H1 (cell line): ENCODE measurements at regions not wholly inside any gene's neighbourhood (a gene's known extent, or its start where the extent isn't known, plus 50 kb on each side); places are given as distances from the start of the nearest gene placed in this dataset.

Experiments
- CTCF ChIA-PET: fragments of 300-600 bp; sonication (Branson Sonifier 250); formaldehyde crosslinking; loops from one replicate; lab custom pipeline; 2021; ENCODE audit not compliant: partially characterized antibody; lab: Charles Lee
- POLR2A ChIA-PET: fragments of 300-600 bp; sonication (Branson Sonifier 250); formaldehyde crosslinking; loops from one replicate; lab custom pipeline; 2021; ENCODE audit warnings: inconsistent platforms; ENCODE audit not compliant: partially characterized antibody; lab: Charles Lee
- DNase-seq, 2 experiments: peaks; one replicate each; pipeline versions ENCODE4 v3.0.0 to v3.0.0-alpha.2; 2010 to 2022; ENCODE audit warnings: low spot score in 2 of 2, low read depth in 1 of 2, mixed read lengths in 1 of 2
- FAIRE-seq: peaks from 2 replicates; lab custom pipeline; 2011; peaks lifted over from hg19 to GRCh38; lab: Jason Lieb, UNC
- H2AFZ ChIP-seq: 2 replicates; pipeline ENCODE4 v1.8.1; 2012; ENCODE audit warnings: low read length, inconsistent platforms
- H2AK5ac ChIP-seq: 2 replicates; pipeline ENCODE4 v1.6.1; 2013; ENCODE audit warnings: low read depth, low read length
- H2BK120ac ChIP-seq: replicated peaks from 2 replicates; pipeline ENCODE3; 2013; ENCODE audit warnings: low read depth, low read length, inconsistent platforms
- H2BK12ac ChIP-seq: 2 replicates; pipeline ENCODE4 v1.6.1; 2013; ENCODE audit warnings: low read depth, low read length
- H2BK15ac ChIP-seq: 2 replicates; pipeline ENCODE4 v1.6.1; 2013; ENCODE audit warnings: low read length
- H2BK20ac ChIP-seq: 2 replicates; pipeline ENCODE4 v1.6.1; 2013; ENCODE audit warnings: low read length
- H2BK5ac ChIP-seq: 2 replicates; pipeline ENCODE4 v1.6.1; 2013; ENCODE audit warnings: low read depth, low read length
- H3K14ac ChIP-seq: 2 replicates; pipeline ENCODE4 v1.6.1; 2013; ENCODE audit warnings: inconsistent platforms; ENCODE audit not compliant: insufficient read length
- H3K18ac ChIP-seq: 2 replicates; pipeline ENCODE4 v1.6.1; 2013; ENCODE audit warnings: low read length; ENCODE audit errors: extremely low read depth
- H3K23ac ChIP-seq: 2 replicates; pipeline ENCODE4 v1.6.1; 2013; ENCODE audit warnings: inconsistent platforms; ENCODE audit not compliant: insufficient read length
- H3K23me2 ChIP-seq: 2 replicates; pipeline ENCODE4 v1.6.1; 2013; ENCODE audit warnings: low read depth, low read length
- H3K27ac ChIP-seq: 2 replicates; pipeline ENCODE4 v1.6.1; 2011; ENCODE audit warnings: low read depth, low read length, inconsistent platforms
- H3K27me3 ChIP-seq, 4 experiments: replicated peaks in 1 of 4; 1 replicate in 1 of 4; 2 replicates in 3 of 4; pipeline versions ENCODE4 v1.6.1 to v1.8.1; 2011 to 2013; ENCODE audit warnings: low read length in 3 of 4, mild to moderate bottlenecking in 3 of 4, inconsistent platforms in 2 of 4, mixed read lengths in 2 of 4, moderate library complexity in 1 of 4; ENCODE audit not compliant: control insufficient read depth in 3 of 4, insufficient read depth in 3 of 4; ENCODE audit errors: extremely low read depth in 1 of 4
- H3K36me3 ChIP-seq, 4 experiments: 2 replicates each; pipeline versions ENCODE4 v1.6.1 to v1.8.1; 2011 to 2013; ENCODE audit warnings: mild to moderate bottlenecking in 4 of 4, low read length in 3 of 4, moderate library complexity in 2 of 4, control low read depth in 1 of 4, inconsistent platforms in 1 of 4; ENCODE audit not compliant: insufficient read depth in 4 of 4, control insufficient read depth in 2 of 4
- H3K4ac ChIP-seq: replicated peaks from 2 replicates; pipeline ENCODE3; 2013; ENCODE audit warnings: low read length, low read depth, mixed read lengths, inconsistent platforms; ENCODE audit not compliant: insufficient read length
- H3K4me1 ChIP-seq, 4 experiments: replicated peaks in 1 of 4; 1 replicate in 1 of 4; 2 replicates in 3 of 4; pipeline versions ENCODE4 v1.6.1 to v1.8.1; 2011 to 2013; ENCODE audit warnings: low read length in 3 of 4, inconsistent platforms in 2 of 4, mixed read lengths in 1 of 4; ENCODE audit not compliant: insufficient read depth in 4 of 4, control insufficient read depth in 3 of 4
- H3K4me2 ChIP-seq, 2 experiments: 2 replicates each; pipeline versions ENCODE4 v1.6.1 to v1.8.1; 2011 to 2013; ENCODE audit warnings: low read depth in 2 of 2, low read length in 2 of 2, control low read depth in 1 of 2, inconsistent platforms in 1 of 2, mild to moderate bottlenecking in 1 of 2; ENCODE audit not compliant: insufficient read depth in 1 of 2
- H3K4me3 ChIP-seq, 4 experiments: fragments of 200-600, 300-600 bp in 1 of 4; sonication (generic), shearing (Covaris generic), sonication (Bioruptor Twin) in 1 of 4; 2 replicates each; pipeline versions ENCODE4 v1.5.1 to v1.8.1; 2011 to 2016; ENCODE audit warnings: low read length in 4 of 4, low read depth in 3 of 4, control low read depth in 2 of 4, inconsistent platforms in 2 of 4, mild to moderate bottlenecking in 2 of 4, mixed read lengths in 1 of 4, moderate library complexity in 1 of 4; ENCODE audit not compliant: insufficient read depth in 2 of 4; ENCODE audit errors: extremely low read depth in 1 of 4
- H3K56ac ChIP-seq: replicated peaks from 2 replicates; pipeline ENCODE3; 2013; ENCODE audit warnings: low read depth, mild to moderate bottlenecking, mixed read lengths, low read length, inconsistent platforms; ENCODE audit not compliant: insufficient read length
- H3K79me1 ChIP-seq: 2 replicates; pipeline ENCODE4 v1.6.1; 2013; ENCODE audit warnings: low read depth, low read length, control low read depth
- H3K79me2 ChIP-seq, 2 experiments: 2 replicates each; pipeline versions ENCODE4 v1.6.1 to v1.8.1; 2012 to 2013; ENCODE audit warnings: low read length in 2 of 2, mild to moderate bottlenecking in 2 of 2, inconsistent platforms in 1 of 2; ENCODE audit not compliant: insufficient read depth in 2 of 2, control insufficient read depth in 1 of 2
- H3K9ac ChIP-seq, 4 experiments: replicated peaks in 1 of 4; 1 replicate in 1 of 4; 2 replicates in 3 of 4; pipeline versions ENCODE4 v1.6.1 to v1.8.1; 2011 to 2013; ENCODE audit warnings: low read depth in 3 of 4, low read length in 3 of 4, control low read depth in 2 of 4, mild to moderate bottlenecking in 2 of 4, moderate library complexity in 2 of 4, inconsistent platforms in 1 of 4; ENCODE audit errors: extremely low read depth in 1 of 4
- H3K9me3 ChIP-seq, 2 experiments: 2 replicates each; pipeline versions ENCODE4 v1.6.1 to v1.8.1; 2012 to 2013; ENCODE audit warnings: mild to moderate bottlenecking in 2 of 2, moderate library complexity in 2 of 2, control low read depth in 1 of 2, inconsistent platforms in 1 of 2, low read depth in 1 of 2, low read length in 1 of 2, mixed read lengths in 1 of 2; ENCODE audit not compliant: insufficient read depth in 2 of 2
- H4K20me1 ChIP-seq, 2 experiments: replicated peaks in 1 of 2; 2 replicates each; pipeline versions ENCODE3 to v1.8.1; 2011 to 2013; ENCODE audit warnings: inconsistent platforms in 2 of 2, low read length in 2 of 2, mild to moderate bottlenecking in 1 of 2; ENCODE audit not compliant: insufficient read depth in 2 of 2, control insufficient read depth in 1 of 2
- H4K5ac ChIP-seq: 2 replicates; pipeline ENCODE4 v1.6.1; 2013; ENCODE audit warnings: low read length, low read depth, mixed read lengths, inconsistent platforms; ENCODE audit not compliant: insufficient read length
- H4K8ac ChIP-seq: 2 replicates; pipeline ENCODE4 v1.8.0; 2013; ENCODE audit warnings: mild to moderate bottlenecking, moderate library complexity, low read length, inconsistent platforms; ENCODE audit not compliant: insufficient read depth; ENCODE audit errors: extremely low read depth
- H4K91ac ChIP-seq: replicated peaks from 2 replicates; pipeline ENCODE3; 2013; ENCODE audit warnings: low read length, mixed read lengths, inconsistent platforms; ENCODE audit not compliant: insufficient read length
- CHD1 ChIP-seq: IDR thresholded peaks from 2 replicates; pipeline ENCODE4 v1.6.1; 2012; ENCODE audit warnings: low read depth, low read length, improper control_type of control experiment
- CREB1 ChIP-seq: IDR thresholded peaks from 2 replicates; pipeline ENCODE4 v1.6.1; 2012; ENCODE audit warnings: inconsistent platforms
- CTCF ChIP-seq, 3 experiments: IDR thresholded peaks; 1 replicate in 2 of 3; 2 replicates in 1 of 3; pipeline versions ENCODE4 v1.5.1 to v1.6.1; 2011; ENCODE audit warnings: low read length in 3 of 3, mild to moderate bottlenecking in 3 of 3, inconsistent platforms in 2 of 3, low read depth in 1 of 3, moderate library complexity in 1 of 3; ENCODE audit not compliant: insufficient read depth in 1 of 3; ENCODE audit errors: control extremely low read depth in 1 of 3
- HDAC6 ChIP-seq: IDR thresholded peaks from one replicate; pipeline ENCODE4 v1.7.1; 2012; ENCODE audit warnings: low read depth, mild to moderate bottlenecking, inconsistent platforms, low read length, moderate library complexity
- JUN ChIP-seq: IDR thresholded peaks from 2 replicates; pipeline ENCODE4 v1.6.1; 2011; ENCODE audit warnings: low read depth, mild to moderate bottlenecking, improper control_type of control experiment, low read length
- JUND ChIP-seq: IDR thresholded peaks from 2 replicates; pipeline ENCODE4 v1.6.1; 2011; ENCODE audit warnings: mild to moderate bottlenecking, improper control_type of control experiment, low read length
- MAX ChIP-seq: IDR thresholded peaks from 2 replicates; pipeline ENCODE4 v1.6.1; 2012; ENCODE audit warnings: inconsistent platforms
- NANOG ChIP-seq: IDR thresholded peaks from 2 replicates; pipeline ENCODE4 v1.6.1; 2011; ENCODE audit warnings: low read length, low read depth, mild to moderate bottlenecking, inconsistent platforms; ENCODE audit not compliant: insufficient read depth, poor library complexity, severe bottlenecking
- RXRA ChIP-seq: IDR thresholded peaks from 2 replicates; pipeline ENCODE4 v1.6.1; 2011; ENCODE audit warnings: low read depth, mild to moderate bottlenecking, low read length, moderate library complexity; ENCODE audit not compliant: insufficient read depth
- SIX5 ChIP-seq: IDR thresholded peaks from 2 replicates; pipeline ENCODE4 v1.6.1; 2011; ENCODE audit warnings: mild to moderate bottlenecking, low read depth, low read length
- SRF ChIP-seq: IDR thresholded peaks from 2 replicates; pipeline ENCODE4 v1.6.1; 2011; ENCODE audit warnings: mild to moderate bottlenecking, low read depth, low read length, moderate library complexity
- YY1 ChIP-seq: IDR thresholded peaks from 2 replicates; pipeline ENCODE4 v1.6.1; 2011; ENCODE audit warnings: low read depth, mild to moderate bottlenecking, low read length
- WGBS, 2 experiments: shearing (Covaris generic) in 1 of 2; methylation state at CpG; one replicate each; pipeline versions ENCODE4 v1.1.6 to v1.1.7; 2013 to 2015; ENCODE audit warnings: low lambda C conversion rate in 2 of 2, mixed read lengths in 2 of 2, inconsistent platforms in 1 of 2, low coverage in 1 of 2, missing lambda C conversion rate in 1 of 2; ENCODE audit not compliant: insufficient replicate concordance in 2 of 2, insufficient coverage in 1 of 2, insufficient read length in 1 of 2; ENCODE audit errors: extremely low coverage in 1 of 2, missing lambda C conversion rate in 1 of 2; 5-methylcytosine and 5-hydroxymethylcytosine counted together

GRCh38 chrX:39152106-39152649 is 350.9 kb downstream of the MID1IP1 start:
- no peak overlapping the region for H3K14ac ChIP-seq
- H3K27me3 ChIP-seq, result no peaks in the 10 kb centered on the region
- no peak overlapping the region for H3K23ac ChIP-seq
- DNase-seq (peak in 1 of 2 experiments; percentile 85), FAIRE-seq (no peak)
- H2AK5ac ChIP-seq, result no peak overlapping the region
- H3K4ac ChIP-seq, result no peak overlapping the region
- H4K91ac ChIP-seq, result no peak overlapping the region
- 29% methylated on average over 6 of the region's 7 CpGs; no CpG with 5 or more reads in 1 of the 2 experiments for WGBS, 2 experiments
- no peak overlapping the region for H3K18ac ChIP-seq
- H3K27ac ChIP-seq, result no peak overlapping the region
- H3K4me2 ChIP-seq, result no peak overlapping the region
- H3K56ac ChIP-seq, result no peak overlapping the region
- H2BK15ac ChIP-seq, result no peak overlapping the region
- H4K8ac ChIP-seq, result no peak overlapping the region
- ChIA-PET POLR2A (interaction anchor here (1.0 to 1.6 kb wide), 2 partner anchors 87 to 344 kb away, joined by 3 read pairs; no protein-coding TSS in a partner anchor), CTCF (interaction anchor here (0.5 to 5.7 kb wide), 22 partner anchors 9 to 1453 kb away, joined by 3 to 54 read pairs (median 4); no protein-coding TSS in a partner anchor)
- no peak overlapping the region for H2AFZ ChIP-seq
- H3K4me3 ChIP-seq, result no peak overlapping the region
- no peak overlapping the region for H2BK20ac ChIP-seq
- H3K9me3 ChIP-seq, result no peaks in the 10 kb centered on the region
- no peaks in the 10 kb centered on the region for H4K20me1 ChIP-seq
- H2BK120ac ChIP-seq, result no peak overlapping the region
- no peak overlapping the region for H3K9ac ChIP-seq
- no peaks in the 10 kb centered on the region for H3K79me1 ChIP-seq
- no peak overlapping the region for H2BK12ac ChIP-seq
- no peaks in the 10 kb centered on the region for H3K36me3 ChIP-seq
- H2BK5ac ChIP-seq, result no peak overlapping the region
- H4K5ac ChIP-seq, result no peak overlapping the region
- no peaks in the 10 kb centered on the region for H3K79me2 ChIP-seq
- 0 out of 7 replicates have a peak, but pooled peaks cover 0 to 2% (median 0%) of the 10 kb centered on the region in 4 experiments for H3K4me1 ChIP-seq
- H3K23me2 ChIP-seq, result no peaks in the 10 kb centered on the region
- 0 out of 2 replicates have a peak, but pooled peaks have one; percentile 17 for TF ChIP-seq YY1
- no peak for TF ChIP-seq CHD1
- no peak for TF ChIP-seq CREB1
- TF ChIP-seq HDAC6, result no peak
- TF ChIP-seq MAX, result no peak
- TF ChIP-seq CTCF (IDR thresholded peaks at IDR 0.05; ENCODE audit: control extremely low read depth in 1 of 3, insufficient read depth in 1 of 3, low read depth in 1 of 3, low read length in 3 of 3), result peak; percentile 64 to 73 (median 65)
- no peak for TF ChIP-seq SRF
- TF ChIP-seq SIX5, result no peak
- TF ChIP-seq RXRA, result no peak
- TF ChIP-seq JUND, result no peak
- no peak for TF ChIP-seq NANOG
- TF ChIP-seq JUN, result no peak
